Stimulated activated CD8-positive, alpha-beta memory T cell treated with anti-CD3 and anti-CD28 coated beads, Interleukin-7, amount 100 ng/mL, for 24 hours (primary cell): ENCODE measurements at regions not wholly inside any gene's neighbourhood (a gene's known extent, or its start where the extent isn't known, plus 50 kb on each side); places are given as distances from the start of the nearest gene placed in this dataset.

Source experiments
- DNase-seq: peaks from one replicate; pipeline ENCODE4 v3.0.0-alpha.2; 2020; ENCODE audit warnings: low read depth

DNA sequence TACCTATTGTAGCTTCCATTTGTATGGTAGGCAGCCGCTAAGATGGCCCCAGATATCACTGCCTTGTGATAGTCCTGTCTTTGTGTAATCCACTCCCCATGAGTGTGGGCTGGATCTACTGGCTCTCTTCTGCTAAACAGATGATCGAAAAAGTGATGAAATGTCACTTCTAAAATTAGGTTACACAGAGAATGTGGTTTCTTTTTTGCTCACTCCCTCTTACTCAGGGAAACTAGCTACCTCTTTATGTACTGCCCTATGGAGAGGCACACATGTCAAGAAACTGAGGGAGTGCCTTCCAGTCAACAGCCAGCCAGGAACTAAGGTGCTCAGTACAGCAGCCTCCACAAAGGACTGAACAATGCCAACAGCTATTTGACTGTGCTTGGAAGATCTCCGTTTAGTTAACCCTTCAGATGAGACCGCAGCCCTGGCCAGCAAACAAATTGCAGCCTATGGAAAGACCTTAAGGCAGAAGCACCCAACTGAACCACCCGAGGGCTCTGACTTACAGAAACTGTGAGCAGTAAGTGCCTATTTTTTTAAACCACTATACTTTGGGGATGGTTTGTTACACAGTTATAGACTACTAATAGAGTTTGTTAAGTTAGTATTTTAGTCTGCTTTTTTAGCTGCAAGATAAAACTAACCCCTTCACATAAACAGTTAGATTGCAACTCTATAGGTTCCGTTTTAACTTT, 113.2 kb upstream of the MAF start:
- DNase-seq = no peak

DNA sequence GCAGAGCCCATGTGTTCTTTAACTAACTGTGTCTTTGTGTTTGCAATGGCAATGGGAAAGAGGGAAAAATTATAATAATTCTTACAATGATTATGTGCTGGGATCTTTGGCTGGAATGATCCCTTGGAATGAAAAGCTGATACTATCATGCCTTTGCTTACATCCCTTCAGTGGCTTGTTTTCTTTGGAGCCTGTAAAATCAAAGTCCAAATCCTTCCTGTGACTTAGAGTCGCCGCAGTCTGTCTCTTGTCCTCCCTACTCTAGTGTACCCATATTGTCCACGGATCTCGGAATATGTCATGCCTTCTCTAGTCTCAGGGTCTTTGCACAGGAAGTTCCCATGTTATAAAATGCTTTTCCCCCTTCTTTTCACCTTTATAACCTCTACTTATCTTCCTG, 111.7 kb upstream of the MAF start:
- DNase-seq = no peak

DNA sequence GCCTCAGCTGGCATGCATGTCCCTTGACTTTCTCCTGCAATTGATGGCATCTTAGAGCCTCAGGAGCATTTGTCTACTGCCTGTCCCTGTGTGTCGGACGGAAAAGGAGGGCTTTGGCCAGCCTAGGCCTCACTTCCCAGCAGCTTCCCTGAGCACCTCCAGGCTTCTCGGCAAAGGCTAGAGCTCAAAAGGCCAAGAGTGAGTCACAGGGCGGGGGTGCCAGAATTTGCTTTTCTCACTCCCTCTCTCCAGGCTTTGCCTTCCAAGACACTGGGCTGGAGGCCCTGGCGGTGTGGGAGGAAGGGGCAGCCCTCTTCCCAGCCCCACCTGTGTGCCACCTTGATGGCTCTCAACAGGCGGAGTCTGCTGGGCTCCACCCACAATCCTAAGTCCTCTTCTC, 107.3 kb upstream of the MAF start:
- no peak for DNase-seq

DNA sequence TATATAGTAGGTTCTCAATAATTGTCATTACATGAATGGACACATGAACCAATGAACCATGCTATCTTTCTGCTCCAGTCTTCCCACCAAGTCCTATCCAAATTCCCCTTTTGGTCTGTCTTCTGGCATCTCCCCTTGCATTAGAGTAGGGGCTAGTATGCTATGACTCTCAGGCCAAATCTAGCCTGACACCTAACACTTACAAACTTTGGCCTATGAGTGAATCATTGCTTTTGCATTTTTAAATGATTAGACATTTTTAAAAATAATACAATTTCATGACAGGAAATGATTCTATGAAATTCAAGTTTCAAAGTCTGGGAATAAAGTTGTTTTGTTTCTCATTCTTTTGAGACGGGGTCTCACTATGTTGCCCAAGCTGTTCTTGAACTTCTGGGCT, 102.5 kb upstream of the MAF start:
- DNase-seq = no peak

DNA sequence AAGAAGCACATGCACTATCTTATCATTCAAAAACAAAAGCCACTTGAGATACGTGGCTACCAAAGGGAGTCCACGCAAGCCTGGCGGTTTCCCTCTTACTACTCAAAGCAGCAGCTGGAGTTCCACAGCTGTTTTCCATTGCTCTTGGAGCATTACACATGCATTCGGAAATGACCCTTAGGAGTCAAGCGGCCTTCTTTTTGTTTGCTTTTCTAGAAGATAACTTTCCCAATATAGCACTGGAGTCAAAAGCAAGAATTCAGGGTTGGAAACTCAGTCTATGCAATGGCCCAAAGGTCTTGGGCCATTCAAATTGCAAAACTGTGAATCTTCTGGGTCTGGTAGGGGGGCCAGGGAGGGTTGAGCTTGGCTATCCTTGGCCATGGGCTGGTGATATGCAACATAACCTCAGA, 97.8 kb upstream of the MAF start:
- no peak for DNase-seq

DNA sequence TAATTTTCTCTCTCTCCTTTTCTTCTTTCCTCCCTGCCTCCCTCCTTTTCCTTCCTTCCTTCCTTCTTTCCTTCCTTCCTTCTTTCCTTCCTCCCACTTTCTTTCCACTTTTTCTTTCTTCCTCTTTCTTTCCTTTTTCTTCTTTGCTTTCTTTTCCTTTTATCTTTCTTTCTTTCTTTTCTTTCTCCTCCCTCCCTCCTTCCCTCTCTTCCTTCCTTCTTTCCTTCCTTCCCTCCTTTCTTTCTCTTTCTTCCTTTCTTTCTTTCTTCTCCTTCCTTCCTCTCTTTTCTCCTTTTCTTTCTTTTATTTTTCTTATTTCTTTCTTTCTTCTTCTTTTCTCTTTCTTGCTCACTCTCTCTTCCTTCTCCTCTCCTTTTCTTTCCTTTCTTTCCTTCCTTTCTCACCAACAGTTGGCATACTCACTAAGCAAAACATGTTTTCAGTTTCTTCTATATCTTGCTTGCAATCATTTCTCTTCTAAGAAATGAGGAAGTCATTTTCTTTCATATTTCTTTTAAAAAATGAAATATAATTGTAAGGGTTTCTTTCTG, 97.1 kb upstream of the MAF start:
- DNase-seq = no peak

DNA sequence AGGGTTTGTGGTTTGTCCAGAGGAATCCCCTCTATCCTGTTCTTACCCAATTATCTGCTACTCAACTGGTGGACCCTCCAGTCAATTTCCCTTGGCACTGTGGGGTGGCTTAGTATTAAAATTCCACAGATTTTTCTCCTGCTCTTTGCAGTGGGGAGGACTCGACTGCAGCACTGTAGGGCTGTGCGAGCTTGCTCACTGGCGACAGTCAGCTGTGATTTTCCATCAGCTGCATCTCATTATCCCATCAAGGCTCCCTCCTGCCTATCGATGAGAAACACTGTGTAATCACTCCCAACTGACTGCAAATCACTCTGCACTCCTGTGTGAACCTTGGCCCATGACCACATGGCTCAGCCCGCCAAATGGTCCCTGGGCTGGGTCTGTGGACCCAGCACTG, 90.5 kb upstream of the MAF start:
- no peak for DNase-seq

DNA sequence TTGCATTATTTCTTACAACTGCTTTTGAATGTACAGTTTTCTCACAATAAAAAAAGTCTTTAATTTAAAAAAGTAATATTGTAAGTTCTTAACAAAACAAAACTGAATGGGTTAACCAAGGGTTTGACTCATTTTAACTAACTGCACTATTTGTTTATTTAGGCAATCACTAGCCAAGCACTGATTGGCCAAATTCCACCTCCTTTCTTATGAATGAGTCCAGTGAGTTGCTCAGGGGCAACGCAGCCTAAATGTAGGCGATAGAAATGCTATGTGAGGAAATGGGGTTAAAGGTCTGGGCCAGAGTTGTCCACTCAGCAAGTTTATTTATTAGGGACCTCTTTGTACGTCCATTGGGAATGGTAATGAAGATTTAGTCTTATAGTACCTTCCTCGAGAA, 89.6 kb upstream of the MAF start:
- no peak for DNase-seq

DNA sequence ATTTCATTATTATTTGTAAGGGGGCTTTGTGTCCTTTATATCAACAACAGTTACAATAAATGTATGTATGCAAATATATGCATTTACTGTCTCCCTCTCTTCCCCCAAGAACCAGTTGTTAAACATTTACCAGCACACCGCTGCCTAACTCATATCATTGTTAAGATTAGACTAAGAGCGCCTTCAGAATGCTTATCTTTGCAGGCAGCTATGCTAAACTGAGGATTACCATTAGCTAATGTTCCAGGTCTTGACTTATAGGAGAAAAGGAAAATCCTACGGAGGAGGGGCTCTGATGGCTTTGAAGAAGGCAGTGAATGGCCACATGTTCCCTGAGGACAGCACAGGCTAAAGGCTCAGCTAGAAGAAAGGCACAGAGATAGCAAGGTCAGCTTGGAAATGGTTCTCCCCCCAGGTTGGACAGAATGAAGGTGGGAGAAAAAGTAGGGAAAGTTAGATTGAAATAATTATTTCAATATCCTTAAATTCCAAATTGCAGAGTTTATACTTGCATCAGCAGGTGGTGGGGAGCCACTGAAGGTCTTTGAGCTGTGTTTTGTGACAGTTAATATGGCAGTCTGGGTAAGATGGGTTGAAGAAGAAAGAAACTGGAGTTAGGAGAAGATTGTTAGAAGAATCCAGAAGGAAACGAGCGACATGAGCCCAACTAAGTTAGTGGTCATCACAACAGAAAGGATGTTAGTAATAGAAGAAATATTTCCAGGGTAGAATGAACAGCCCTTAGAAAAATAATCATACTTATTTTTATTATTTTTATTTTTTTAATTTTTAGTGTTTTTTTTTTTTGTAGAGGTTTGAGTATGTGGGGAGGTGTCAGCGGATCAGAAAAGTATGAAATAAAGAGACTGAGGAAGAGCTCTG, 87.0 kb upstream of the MAF start:
- DNase-seq = no peak

DNA sequence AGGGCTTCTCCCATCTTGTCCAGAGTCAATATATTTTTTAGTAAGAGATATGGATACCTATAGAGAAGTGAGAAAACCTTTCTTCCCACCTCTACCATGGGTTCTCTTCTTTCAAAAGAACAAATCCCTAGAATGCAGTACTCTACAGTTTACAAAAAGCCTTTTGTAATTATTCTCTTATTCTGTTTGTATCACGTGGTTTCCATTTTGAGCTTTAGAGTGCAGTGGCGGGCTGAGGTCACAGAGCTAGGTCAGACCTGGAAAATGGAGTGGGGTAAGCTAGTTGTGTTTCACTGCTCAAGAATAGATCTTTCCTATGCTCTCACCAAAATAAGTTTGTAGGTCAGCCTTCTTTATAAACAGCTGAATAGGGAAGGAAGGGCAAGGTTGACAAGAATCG, 85.3 kb upstream of the MAF start:
- DNase-seq = no peak

DNA sequence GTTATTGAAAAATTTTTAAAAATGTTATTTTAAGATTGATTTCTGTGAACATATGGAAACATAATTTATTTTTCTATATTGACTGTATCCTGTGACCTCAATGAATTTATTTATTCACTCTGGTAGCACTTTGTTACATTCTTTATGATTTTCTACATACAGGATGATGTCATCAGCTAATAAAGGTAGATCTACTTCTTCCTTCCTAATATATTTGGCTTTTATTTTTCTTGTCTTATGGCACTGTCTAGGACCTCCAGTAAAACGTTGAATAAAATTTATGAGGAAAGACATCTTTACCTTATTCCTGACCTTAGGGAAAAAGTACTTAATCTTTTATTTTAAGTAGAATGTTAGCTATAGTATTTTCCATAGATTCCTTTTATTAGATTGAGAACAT, 78.8 kb upstream of the MAF start:
- DNase-seq = no peak

DNA sequence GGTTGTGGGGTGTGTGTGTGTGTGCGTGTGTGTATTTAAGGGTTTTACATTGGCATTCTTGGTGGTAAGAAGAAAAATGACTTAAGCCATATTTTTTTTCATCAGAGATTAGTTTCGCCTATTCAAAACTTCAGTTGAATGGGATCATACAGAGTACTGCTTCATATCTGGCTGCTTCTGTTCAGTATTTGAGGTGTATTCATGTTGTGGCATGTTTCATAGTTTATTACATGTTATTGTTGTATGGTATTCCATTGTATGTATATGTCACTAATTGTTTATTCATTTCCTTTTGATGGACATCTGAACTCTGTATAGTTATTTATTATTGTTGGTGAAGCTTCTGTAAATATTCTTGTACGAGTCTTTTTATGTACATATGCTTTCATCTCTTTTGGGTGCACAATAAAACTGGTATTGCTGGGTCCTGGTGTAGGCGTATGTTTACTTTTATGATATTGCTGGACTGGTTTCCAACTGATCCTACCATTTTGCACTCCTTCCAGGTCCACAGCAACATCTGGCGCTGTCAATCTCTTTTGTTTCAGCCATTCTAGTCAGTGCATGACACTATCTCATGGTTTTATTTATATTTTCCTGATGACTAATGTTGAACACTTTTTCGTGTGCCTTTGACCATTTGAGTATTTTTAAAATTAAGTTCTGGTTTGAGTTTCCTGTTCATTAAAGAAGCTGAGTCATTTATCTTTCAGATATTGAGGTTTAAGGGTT, 77.4 kb upstream of the MAF start:
- no peak for DNase-seq

DNA sequence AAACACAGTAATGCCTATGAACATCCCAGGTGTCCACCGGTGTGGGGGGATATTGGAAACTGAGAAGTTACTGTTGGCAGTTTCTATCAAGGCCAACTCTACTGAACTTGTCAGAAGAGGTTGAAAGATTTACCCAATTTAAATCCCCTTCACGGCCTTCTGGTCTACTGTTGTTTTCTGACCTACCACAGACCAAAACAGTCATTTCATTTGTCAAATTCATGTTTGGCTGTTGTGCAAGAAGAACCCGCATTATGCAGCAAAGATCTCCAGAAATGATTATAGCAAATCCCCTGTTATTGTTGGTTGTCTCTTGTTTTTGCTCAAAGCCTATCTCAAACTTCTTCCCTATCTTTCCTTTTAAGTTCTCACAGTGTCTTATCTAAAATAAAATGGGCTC, 73.1 kb upstream of the MAF start:
- no peak for DNase-seq

DNA sequence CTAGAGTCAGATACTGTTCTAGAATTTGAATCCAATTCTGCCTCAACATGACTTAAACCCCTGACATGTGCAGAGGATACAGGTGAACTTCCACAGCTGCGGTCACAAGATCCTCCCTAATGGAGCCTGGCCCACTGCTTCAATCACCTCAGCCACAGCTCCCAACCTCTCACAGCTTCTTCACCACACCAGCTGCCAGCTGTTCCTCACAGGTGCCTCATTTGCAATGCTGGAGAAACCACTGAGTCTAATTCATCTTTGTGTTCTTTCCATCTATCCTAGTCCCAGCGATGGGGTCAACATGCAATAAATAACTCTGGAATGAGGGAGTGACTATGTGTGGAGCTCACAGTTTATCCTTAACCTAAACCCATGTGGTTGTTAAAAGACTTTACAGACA, 72.0 kb upstream of the MAF start:
- DNase-seq = no peak

DNA sequence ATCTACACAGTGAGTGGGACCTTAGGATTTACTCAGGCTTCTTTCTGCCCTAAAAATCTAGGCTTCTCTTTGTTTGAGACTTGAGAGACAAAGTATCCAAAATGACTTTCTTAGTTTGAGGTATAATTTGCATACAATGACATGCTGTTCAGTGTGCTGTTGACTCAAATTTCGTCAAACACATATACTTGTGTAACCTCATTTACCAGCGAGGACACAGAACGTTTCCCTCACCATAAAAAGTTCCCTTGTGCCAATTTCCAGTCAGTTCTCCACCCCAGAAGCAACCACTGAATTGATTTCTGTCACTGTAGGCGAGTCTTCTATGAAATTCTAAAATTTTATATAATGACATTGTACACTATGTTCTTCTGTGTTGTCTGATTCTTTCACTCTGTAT, 68.0 kb upstream of the MAF start:
- no peak for DNase-seq

DNA sequence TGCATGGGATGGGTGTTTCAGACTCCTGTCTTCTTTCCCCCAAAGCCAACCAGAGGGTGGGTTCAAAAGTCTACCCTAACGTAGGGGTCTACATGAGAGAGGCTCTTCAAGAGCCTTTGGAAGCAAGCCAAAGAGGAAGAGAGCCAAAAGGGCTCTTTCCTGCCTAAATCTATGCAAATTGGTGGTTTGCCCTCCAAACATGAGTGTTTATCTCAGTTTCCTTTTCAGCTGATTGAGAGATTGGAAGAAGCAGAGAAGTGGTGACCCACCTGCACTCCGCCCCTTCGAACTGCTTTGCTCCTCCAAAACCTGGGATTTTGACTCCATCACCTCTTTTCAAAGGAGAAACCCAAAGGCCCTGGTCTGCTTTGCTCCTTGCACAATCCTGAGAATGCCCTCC, 65.4 kb upstream of the MAF start:
- DNase-seq = no peak

DNA sequence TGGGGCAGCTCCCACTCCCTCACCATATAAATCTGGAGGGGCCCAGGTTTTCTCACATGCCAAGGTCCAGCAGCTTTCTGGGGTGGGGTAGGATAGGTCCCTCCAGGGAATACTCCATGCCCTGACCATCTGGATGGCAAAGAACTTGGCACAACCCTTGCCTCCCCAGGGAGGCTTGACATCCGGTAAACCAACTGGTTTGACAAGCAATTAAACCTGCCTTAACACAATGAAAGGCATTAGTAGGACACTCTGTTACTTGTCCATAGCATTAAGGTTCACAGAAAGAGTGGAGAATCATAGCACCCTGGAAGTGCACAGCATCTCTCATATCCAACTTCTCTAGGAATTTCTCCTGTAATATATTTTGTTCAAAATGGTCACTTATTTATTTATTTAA, 63.9 kb upstream of the MAF start:
- DNase-seq = no peak

DNA sequence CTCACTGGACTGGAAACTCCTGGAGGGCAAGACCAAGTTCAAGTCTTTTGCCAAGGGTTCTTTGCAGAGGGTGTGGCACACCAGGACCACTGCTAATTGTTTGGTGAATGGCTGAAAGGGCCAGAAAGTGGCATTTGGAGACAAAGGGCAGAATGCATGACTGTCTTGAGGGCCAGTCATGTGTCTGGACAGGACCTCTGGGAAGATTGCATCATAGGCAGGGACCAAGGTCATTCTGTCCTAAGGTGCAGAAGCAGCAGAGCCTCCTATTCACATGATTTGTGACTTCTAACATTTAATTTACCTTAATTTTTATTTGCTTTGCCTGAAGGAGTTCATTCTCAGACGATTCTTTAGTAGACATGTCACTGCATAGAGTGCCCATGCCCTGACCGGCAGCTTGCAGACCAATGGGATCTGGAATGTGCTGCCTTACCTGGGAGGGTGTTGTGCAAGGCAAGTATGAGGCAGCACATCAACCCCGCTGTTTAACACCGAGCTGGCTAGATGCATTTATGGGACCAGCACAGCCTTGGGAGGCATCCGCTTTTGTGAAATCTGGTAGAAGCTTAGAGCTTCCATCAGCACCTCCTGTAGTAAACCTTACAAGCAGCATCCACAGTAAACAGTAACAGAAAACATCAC, 62.3 kb upstream of the MAF start:
- no peak for DNase-seq

DNA sequence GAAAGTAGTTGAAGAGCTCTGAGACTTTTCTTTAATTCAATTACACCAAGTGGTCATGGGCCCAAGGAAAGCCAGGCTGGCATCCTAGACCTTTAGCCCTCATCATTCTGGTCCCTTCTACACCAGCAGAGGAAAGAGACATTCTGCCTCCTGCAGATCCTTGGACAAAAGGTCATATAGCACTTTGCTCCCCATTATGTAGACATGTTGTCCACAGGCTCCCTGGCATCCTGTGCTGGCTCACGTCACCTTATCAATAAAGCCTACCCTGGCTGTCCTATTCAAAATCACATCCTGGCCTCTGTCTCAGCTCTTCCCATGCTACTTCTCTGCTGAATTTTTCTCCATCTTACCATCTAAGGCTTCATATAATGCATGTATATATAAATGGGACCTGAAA, 61.6 kb upstream of the MAF start:
- no peak for DNase-seq

DNA sequence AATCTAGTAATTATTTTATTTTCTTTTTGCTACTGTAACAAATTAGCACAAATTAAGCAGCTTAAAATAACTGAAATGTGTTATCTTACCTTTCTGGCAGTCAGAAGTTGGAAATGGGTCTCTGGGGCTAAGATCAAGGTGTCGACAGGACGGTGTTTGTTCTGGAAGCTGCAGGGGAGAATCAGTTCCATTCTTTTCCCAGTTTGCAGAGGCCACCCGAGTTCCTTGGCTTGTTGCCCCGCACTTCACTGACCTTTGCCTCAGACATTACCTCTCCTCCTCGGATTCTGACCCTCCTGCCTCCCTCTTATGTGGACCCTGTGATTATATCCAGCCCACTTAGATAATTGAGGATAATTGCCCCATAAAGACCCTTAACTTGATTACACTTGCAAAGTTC, 61.0 kb upstream of the MAF start:
- no peak for DNase-seq

DNA sequence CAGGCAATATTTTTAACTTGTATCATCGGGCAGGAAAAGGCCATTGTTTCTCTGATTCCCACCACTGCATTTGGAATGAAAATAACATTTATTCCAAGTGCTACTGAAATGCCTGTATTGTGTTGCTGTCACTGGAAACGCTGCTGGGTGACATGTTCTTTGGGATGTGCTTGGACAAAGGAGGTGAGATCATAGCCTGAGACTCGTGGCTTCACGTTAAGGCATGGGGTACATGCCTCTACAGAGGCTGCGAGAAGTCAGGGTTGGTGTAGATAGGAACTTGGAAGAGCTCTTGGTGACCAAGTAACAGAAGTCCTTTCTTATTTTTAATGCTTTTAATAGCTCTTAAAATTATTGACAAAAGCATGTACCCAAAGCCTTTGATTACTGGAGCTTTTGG, 58.8 kb upstream of the MAF start:
- DNase-seq = no peak

DNA sequence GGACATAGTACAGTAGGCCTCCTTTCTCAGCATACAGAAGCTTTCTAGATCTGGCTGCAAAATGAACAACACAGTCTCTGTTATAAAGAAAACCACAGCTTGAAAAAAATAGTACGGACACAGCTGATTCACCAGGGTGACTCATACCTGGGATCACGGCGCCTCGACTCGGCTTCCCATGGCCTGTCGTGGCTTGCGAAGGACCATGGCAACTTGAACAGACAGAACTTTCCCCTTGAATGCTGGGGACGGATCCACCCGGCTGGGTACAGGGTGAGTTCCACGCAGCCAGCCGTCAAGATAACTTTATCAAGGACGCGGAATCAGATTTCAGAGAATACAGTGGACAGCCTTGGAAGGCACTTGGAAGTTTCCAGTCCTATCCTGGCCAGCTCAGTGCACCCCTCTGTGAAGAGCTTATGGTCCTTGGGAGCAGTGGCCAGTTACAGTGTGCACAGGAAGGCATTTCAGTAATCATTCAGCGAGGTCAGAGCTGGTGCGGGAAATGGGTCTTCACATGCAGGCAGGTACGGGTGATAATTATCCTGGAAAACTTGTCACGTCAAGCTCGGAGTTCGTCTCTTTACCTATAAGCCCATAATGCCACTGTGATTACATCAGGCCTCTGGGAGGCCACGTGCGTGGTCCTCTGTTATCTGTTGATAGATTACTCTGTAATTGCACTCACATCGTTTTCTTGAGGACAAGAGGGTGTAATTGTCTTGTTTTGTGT, 57.9 kb upstream of the MAF start:
- no peak for DNase-seq
